PC-9 (cell line): ENCODE measurements at regions not wholly inside any gene's neighbourhood (a gene's known extent, or its start where the extent isn't known, plus 50 kb on each side); places are given as distances from the start of the nearest gene placed in this dataset.

Experiments
- EZH2 ChIP-seq: fragments of 200-600 bp; sonication (generic); IDR thresholded peaks from 2 replicates; pipeline ENCODE4 v1.8.0; 2017; ENCODE audit warnings: antibody characterized with exemption, low read depth
- TF ChIP-seq, protein P1 (sequence below): fragments of 200-600 bp; sonication (generic); conservative IDR thresholded peaks from 2 replicates; pipeline ENCODE4 v1.6.1; 2017; ENCODE audit warnings: mixed run types, antibody characterized with exemption, mild to moderate bottlenecking, moderate library complexity

DNA sequence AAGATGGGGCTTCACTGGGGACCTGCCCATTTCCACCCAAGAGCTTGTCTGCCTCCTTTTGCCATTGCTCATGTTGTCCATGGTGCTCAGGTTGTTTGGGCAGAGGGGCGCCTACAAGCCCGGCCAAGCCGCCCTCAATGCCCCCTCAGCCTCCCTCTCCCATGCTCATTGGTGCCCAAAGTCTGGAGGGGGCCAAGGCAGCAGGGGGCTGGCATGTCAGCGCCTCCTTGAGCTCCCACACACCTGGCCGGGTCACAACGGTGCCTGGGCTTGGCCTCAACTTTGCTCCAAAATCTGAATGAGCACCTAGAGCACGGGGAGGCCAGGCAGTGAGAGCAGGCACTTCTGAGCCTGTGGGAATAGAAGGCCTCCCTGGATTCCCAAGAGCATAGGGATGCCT is 1598.8 kb downstream of the PCDH7 start:
- TF ChIP-seq, protein P1, sequence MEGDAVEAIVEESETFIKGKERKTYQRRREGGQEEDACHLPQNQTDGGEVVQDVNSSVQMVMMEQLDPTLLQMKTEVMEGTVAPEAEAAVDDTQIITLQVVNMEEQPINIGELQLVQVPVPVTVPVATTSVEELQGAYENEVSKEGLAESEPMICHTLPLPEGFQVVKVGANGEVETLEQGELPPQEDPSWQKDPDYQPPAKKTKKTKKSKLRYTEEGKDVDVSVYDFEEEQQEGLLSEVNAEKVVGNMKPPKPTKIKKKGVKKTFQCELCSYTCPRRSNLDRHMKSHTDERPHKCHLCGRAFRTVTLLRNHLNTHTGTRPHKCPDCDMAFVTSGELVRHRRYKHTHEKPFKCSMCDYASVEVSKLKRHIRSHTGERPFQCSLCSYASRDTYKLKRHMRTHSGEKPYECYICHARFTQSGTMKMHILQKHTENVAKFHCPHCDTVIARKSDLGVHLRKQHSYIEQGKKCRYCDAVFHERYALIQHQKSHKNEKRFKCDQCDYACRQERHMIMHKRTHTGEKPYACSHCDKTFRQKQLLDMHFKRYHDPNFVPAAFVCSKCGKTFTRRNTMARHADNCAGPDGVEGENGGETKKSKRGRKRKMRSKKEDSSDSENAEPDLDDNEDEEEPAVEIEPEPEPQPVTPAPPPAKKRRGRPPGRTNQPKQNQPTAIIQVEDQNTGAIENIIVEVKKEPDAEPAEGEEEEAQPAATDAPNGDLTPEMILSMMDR, result no peak
- TF ChIP-seq EZH2, result no peak
